HEK293 (cell line): ENCODE measurements at regions not wholly inside any gene's neighbourhood (a gene's known extent, or its start where the extent isn't known, plus 50 kb on each side); places are given as distances from the start of the nearest gene placed in this dataset.

Experiments
- BCL11A ChIP-seq: fragments of 450-650 bp; formaldehyde crosslinking; IDR thresholded peaks from 2 replicates; pipeline ENCODE4 v1.5.1; 2016; ENCODE audit warnings: low read depth, missing biosample characterization, missing genetic modification characterization
- TCF7L2 ChIP-seq: IDR thresholded peaks from 2 replicates; pipeline ENCODE4 v1.6.1; 2011; ENCODE audit warnings: low read depth, mild to moderate bottlenecking, inconsistent platforms, low read length, moderate library complexity, borderline replicate concordance
- ZNF146 ChIP-seq: fragments of 450-650 bp; formaldehyde crosslinking; IDR thresholded peaks from 2 replicates; pipeline ENCODE4 v1.5.1; 2016; ENCODE audit warnings: missing biosample characterization, missing genetic modification characterization
- ZNF514 ChIP-seq: fragments of 450-650 bp; formaldehyde crosslinking; IDR thresholded peaks from 2 replicates; pipeline ENCODE4 v1.5.1; 2016; ENCODE audit warnings: missing biosample characterization, missing genetic modification characterization
- TF ChIP-seq, protein P1 (sequence below): fragments of 450-650 bp; formaldehyde crosslinking; IDR thresholded peaks from 2 replicates; pipeline ENCODE4 v1.5.1; 2016; ENCODE audit warnings: missing biosample characterization, missing genetic modification characterization
- TF ChIP-seq, protein P2 (sequence below): fragments of 450-650 bp; formaldehyde crosslinking; IDR thresholded peaks from 2 replicates; pipeline ENCODE4 v1.5.1; 2016; ENCODE audit warnings: missing biosample characterization, missing genetic modification characterization

DNA sequence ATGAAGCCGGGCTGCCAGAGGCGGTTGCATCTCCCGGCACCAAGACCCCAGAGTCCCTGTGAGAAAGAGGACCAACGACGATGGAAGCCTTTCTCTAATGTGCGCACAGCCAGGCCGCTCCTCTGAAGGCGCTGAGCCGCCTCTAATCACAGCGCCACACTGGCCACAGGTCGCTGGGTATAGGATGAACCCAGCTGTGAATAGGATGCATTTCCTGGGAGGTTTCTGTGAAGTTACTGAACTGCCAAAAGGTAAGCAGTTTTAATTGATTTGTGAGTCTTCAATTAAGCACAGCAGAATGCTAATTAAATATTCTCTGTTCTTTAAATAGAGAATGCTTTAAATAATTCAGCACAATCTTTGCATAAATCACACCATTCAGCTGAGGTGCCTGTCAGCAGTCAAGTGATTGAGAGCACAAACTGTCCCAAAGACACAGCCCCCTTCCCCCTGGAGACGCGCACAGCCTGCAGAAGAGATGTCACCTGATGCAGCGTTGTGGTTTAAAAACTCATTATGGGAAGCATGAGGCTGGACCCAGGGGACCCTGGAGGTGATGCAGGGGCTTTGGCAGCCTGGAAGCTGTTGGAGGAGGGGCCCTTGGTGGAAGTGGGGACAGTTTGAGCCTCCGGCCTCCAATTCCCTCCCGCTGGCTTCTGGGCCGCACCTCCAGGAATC is 98.1 kb downstream of the RTP5 start:
- TF ChIP-seq, protein P1, sequence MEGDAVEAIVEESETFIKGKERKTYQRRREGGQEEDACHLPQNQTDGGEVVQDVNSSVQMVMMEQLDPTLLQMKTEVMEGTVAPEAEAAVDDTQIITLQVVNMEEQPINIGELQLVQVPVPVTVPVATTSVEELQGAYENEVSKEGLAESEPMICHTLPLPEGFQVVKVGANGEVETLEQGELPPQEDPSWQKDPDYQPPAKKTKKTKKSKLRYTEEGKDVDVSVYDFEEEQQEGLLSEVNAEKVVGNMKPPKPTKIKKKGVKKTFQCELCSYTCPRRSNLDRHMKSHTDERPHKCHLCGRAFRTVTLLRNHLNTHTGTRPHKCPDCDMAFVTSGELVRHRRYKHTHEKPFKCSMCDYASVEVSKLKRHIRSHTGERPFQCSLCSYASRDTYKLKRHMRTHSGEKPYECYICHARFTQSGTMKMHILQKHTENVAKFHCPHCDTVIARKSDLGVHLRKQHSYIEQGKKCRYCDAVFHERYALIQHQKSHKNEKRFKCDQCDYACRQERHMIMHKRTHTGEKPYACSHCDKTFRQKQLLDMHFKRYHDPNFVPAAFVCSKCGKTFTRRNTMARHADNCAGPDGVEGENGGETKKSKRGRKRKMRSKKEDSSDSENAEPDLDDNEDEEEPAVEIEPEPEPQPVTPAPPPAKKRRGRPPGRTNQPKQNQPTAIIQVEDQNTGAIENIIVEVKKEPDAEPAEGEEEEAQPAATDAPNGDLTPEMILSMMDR (tag by site-specific recombination), result no peak
- TF ChIP-seq, protein P2, sequence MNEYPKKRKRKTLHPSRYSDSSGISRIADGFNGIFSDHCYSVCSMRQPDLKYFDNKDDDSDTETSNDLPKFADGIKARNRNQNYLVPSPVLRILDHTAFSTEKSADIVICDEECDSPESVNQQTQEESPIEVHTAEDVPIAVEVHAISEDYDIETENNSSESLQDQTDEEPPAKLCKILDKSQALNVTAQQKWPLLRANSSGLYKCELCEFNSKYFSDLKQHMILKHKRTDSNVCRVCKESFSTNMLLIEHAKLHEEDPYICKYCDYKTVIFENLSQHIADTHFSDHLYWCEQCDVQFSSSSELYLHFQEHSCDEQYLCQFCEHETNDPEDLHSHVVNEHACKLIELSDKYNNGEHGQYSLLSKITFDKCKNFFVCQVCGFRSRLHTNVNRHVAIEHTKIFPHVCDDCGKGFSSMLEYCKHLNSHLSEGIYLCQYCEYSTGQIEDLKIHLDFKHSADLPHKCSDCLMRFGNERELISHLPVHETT (tag by site-specific recombination), result no peak
- TF ChIP-seq BCL11A (no peak), ZNF514 (tag by site-specific recombination) (no peak), ZNF146 (tag by site-specific recombination) (no peak), TCF7L2 (no peak)
